Stimulated activated CD8-positive, alpha-beta memory T cell treated with anti-CD3 and anti-CD28 coated beads, Interleukin-2, amount 100 ng/mL, for 48 hours (primary cell): ENCODE measurements at regions not wholly inside any gene's neighbourhood (a gene's known extent, or its start where the extent isn't known, plus 50 kb on each side); places are given as distances from the start of the nearest gene placed in this dataset.
"Not testable (repeated sequence)": the region's sequence is repeated elsewhere in the genome, so short reads cannot be mapped to it uniquely, and the experiment has no call there.

Experiments used
- DNase-seq, 2 donors: peaks; one replicate each; pipeline ENCODE4 v3.0.0-alpha.2; 2020; ENCODE audit warnings: low read depth in 2 of 2

DNA sequence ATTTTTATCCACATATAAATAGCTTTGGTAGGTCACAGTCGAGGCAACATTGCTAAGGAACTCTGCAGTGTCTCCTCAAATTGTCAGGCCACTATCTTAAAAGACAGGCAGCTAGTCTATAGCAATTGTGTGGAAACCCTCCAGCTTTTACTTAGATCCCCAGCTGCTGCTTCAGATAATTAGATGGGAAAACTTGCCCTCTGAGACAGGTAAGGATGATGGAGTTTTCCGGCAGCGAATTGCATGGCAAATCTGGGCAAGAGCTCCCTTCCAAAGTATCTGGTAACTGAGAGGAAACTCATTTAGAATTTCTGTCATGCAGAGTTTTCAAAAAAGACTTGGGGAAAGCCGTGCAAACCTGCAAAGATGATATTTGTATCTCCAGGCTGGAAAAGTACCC, 886.2 kb downstream of the UQCRFS1 start:
- DNase-seq: no peak

DNA sequence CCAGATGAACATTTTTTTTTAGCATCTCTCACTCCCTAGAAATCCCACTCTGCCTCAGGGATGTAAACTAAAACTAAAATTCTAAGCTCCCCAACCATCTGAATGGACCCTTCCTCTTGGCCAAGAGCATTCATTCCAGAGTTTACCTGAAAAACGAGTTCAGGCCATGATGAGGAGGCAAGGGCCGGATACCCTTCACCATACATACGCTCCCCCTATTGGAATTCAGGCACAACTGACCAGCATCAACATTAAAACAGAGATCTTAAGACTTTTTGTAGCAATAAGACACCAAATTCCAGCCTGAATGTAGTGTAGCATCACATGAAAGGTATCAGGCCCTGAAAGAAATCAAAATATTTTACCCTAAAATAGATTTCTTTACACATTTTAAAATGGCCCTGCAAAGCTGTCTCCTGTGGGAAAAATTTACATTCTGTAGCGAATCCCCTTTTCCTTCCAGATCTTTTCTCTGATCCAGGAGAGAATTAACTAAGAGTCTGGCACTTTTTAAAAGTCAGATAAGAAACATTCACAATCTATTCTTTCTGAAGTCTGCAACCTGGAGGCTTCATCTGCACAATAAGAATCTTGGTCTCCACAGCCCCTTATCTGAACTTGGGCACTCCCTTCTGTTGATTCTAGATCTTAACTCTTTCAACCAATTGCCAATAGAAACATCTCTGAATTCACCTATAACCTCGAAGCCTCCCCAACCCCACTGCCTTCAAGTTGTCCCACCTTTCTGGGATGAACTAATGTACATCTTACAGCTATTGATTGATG, 888.5 kb downstream of the UQCRFS1 start:
- no peak for DNase-seq

DNA sequence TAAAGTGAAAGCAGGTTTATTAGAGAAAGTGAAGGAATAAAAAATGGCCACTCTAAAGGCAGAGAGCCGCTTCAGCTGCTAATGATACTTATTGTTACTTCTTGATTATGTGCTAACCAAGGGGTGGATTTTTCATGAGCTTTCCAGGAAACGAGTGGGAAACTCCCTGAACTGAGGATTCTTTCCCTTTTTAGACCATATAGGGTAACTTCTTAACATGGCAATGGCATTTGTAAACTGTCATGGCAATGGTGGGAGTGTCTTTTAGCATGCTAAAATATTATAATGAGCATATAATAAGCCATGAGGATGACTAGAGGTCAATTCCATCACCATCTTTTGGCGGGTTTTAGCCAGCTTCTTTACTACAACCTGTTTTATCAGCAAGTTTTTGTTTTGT, 890.0 kb downstream of the UQCRFS1 start:
- no peak for DNase-seq

DNA sequence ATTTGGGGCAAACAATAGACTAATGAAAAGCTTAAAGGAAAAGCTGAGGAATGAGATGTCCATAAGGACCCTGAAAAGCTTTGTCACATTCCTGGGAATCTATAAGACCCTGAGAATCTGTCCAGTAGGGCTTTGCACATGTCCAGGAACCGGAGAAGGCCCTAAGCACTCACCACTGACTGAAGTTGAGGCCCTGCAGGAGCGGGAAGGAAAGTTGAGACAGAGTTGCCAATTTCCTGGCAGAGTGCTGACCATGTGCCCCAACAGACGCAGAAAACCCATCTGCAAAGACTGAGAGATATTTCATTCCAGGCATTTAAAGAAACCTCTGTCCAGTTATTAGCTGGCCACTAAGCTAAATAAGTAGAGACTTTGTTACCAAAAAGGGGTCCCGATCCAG, 890.5 kb downstream of the UQCRFS1 start:
- DNase-seq: no peak

DNA sequence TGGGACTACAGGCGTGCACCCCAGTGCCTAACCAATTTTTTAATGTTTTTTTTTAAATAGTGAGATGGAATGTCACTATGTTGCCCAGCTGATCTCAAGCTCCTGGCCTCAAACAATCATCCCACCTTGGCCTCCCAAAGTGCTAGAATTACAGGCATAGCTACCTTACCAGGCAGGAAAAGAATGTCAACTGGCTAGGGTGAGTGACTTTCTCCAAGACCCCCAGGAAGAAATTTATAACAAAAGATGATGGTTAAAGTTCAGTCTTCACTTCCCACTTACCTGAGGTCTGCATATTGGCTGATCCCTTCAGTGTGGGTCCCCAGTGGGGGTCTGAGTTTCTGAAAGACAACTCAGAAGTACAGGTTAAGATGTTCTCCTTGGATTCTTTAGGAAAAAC, 893.0 kb downstream of the UQCRFS1 start:
- DNase-seq: no peak

DNA sequence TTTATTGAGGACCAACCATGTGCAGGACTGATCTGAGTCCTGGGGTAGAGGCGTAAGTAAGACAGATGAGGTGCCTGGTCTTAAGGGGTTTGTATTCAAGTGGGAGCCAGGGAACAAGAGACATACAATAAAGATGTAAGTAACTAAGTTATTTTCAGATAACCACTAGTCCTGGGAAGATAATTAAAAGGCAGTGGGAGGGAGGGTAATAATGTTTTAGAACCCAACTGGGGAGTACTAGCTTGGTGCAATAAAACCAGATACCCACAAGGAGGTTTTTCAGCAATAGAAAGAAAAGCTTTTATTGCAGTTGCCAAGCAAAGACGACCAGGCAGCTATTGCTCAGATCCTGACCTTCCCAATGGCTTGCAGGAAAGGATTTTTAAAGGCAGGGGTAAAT, 893.7 kb downstream of the UQCRFS1 start:
- DNase-seq: no peak

DNA sequence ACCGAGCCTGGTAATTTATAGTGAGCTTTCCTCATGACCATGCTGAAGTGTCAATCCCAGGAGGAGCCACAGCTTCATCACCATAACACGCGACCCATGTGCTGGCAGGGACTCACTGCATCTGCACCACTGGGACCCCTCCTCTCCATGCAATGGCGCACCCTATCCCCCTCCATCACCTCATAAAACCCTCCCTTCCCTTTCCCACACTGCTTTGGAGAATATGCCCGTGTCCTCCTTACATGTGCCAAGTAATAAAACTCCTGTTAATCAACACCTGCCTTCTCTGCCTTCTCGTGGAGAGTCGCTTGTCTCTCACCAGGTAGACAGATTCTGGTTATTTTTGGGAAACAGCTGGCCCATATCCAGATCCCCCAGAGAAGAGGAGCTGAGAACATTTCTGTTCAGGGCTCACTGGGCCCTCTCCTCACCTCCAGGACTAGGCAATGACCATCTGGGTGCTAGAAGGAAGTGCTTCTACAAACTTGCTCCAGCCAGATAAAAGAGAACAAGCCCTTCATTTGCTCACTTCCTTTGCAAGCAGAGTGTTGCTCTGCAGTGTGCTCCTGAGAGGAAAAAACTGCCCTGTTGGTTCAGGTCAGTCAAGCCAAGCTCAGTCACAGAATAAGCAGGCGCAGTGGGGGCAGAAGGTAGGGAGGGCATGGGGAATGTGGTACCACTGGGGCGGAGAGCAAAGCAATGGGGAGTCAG, 894.3 kb downstream of the UQCRFS1 start:
- no peak for DNase-seq

DNA sequence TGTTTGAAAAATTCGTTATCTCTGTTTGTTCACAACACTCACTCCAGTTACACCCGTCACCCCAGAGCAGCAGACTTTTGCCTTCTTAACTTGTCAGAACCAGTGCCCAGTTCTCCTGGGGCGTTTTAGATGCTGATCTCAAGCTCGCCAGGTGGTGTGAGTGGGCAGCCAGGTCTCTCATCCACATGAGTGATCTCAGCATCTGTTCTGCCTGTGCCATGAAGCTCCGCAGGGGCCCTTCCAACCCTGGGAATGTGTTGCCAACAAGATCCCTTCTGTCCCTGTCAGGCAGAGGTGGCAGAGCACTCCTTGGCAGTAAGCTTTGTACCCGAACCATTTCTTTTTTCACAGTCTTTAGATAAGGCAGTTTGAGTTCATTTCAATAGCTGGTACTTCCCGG, 896.5 kb downstream of the UQCRFS1 start:
- DNase-seq: no peak

DNA sequence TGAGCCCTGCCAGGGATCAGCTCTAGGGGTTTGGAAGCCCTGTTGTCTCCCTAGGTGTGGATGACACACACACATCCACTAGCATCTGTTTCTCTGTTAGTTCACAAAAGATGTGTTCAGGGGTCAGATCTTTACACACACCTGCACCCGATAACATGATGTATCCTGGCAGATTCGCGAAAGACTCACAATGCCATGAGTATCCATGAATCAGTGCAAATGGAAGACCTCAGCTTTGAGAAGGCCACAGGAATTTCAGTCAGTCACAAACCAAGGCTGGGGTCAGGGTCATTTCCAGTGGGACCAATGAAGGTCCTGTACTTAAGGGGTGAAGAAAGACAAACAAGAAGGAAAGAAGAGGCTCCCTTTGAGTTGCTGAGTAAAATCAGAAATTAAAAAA, 898.2 kb downstream of the UQCRFS1 start:
- no peak for DNase-seq

DNA sequence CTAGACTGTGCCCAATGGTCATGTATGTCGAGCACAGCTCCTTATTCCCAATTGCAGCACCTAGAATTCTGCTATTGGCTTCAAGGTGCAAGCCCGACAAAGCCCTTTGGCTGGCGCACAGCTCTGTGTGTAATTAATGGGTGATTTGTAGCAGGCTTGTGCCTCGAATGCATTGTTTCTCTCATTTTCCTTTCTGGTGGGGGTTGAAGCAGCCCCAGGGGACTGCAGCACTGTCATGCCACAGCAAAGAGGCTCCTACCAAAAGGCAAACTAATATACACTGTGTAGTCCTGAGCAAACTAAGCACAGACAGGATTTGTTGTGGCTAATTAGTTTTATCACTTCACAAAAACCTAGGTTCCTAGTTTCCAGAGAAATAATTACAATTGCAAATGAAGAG, 898.7 kb downstream of the UQCRFS1 start:
- no peak for DNase-seq

DNA sequence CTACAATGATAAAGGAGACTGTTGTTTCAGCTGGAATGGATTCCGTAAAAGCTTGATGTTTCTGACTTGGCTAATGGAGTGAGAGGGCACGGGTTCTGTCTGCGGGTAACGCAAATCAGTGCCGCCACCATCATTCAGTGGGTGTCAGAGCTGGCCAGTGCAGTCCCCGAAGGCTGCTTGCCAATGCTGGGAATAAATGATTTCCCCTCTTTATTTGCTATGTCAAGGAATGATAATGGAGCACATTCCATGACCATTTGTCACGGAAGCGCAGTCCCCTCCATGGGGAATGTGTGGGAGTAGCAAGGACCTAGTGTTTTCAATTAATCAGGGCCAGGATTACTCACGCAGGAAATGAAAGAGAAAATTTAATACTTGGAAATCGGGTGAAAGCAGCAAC, 899.3 kb downstream of the UQCRFS1 start:
- no peak for DNase-seq

DNA sequence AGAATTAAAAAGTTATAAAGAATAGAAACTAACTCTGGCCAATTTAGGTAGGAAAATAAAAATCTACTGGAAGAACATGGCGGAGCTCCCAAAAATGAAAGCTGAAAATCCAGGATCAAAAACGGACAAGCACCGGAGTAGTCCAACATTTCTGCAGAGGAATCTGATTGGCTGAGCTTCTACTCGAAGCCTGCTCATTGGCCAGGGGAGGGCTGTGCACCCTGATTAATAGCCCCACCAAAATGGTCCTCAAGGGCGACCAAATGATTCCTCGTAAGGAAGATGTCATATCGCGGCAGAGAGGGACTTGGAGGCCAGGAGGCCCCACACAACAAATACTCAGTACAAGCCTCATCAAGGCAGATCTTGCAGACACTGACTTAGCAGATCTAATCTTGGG, 900.7 kb downstream of the UQCRFS1 start:
- no peak for DNase-seq

DNA sequence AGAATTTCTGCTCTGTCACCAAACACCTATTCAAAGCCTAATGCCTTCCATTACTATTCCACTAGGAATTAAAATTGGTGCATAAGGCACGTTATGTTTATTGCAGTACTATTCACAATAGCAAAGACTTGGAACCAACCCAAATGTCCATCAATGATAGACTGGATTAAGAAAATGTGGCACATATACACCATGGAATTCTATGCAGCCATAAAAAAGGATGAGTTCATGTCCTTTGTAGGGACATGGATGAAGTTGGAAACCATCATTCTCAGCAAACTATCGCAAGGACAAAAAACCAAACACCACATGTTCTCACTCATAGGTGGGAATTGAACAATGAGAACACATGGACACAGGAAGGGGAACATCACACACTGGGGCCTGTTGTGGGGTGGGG, 902.1 kb downstream of the UQCRFS1 start:
- not testable (repeated sequence) for DNase-seq

DNA sequence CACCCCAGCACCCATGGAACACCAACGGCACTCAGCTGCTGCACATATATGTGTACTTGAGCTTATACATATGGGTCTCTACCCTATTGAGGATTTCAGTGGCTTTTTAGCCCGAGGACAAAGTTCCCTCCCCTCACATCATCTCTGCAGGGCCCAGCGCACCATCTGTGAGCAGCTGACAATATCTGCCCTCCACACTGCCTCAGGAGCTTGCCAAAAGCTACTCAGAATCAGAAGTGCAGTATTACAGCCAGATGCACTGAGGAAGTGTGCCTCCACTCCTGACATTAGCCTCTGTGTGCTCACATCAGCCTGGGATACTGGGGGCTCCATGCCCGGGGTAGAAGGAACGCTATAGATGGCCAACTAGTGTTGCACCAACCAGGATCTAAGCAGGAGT, 903.9 kb downstream of the UQCRFS1 start:
- no peak for DNase-seq

DNA sequence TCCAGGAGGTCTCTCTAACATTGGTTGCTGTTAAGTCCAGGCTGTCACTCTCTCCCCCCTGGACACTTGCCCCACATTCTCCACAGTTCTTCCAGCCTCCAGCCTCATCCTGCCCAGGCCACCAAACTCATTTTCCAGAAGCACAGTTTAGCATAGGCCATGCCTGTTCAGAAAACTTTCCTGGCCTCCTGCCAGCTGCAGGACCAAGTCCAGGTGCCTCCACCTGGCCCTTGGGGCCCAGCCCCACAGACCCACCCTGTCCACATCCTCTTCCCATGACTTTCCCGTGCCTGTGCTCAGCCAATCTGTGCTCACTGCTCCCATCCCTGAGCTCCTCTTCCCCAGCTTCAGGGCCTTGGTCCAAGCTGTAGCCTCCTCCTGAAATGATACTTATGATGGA, 905.0 kb downstream of the UQCRFS1 start:
- DNase-seq: no peak

DNA sequence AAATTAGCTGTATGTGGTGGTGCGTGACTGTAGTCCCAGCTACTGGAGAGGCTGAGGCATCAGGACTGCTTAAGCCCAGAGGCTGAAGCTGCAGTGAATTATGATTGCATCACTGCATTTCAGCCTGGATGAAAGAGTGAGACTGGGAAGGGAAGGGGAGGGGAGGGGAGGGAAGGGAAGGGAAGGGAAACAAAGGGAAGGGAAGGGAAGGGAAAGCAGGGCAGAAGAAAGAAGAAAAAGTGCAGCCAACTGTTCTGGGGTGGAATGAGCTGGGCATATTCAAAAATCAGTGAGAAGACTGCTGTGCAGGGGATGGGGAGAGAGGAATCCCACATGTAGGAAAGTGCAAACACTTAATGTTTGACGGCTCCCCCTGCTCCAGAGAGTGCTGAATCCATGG, 905.5 kb downstream of the UQCRFS1 start:
- DNase-seq: no peak

DNA sequence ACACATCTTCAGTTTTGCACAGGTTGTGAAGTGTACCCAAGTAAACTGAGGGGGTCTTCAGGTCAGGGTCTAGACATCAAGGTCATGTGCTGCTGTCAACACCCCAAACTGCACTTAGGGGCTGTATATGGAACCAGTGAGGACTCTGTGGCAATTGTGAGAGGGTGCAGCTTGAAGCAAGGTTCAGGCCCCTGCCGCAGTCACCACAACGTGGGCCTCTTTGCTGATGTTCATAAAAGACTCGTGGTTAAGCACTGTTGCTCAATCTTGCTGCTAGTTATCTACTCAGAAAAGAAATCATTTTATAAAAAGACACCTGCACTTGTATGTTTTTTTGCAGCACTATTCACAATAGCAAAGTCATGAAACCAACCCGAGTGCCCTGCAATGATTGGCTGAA, 907.4 kb downstream of the UQCRFS1 start:
- no peak for DNase-seq

DNA sequence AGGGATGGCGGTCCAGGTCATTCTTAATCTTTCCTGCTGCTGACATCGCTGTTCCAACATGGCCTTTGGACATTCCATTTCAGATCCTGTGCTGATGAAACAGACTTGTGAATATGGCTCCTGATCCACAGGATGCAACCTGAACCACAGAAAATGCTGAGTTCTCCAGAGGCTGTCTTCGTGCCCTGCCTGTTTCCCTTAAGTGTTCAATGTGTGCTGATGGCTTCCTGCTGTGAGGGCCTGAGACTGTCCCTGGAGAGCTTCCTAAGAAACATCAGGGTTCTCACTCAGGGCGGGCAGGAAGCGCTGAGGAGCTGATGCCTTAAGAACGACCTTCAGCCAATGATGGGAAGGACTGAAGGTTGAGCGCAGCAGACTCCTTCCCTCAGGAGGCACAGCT, 909.4 kb downstream of the UQCRFS1 start:
- no peak for DNase-seq

DNA sequence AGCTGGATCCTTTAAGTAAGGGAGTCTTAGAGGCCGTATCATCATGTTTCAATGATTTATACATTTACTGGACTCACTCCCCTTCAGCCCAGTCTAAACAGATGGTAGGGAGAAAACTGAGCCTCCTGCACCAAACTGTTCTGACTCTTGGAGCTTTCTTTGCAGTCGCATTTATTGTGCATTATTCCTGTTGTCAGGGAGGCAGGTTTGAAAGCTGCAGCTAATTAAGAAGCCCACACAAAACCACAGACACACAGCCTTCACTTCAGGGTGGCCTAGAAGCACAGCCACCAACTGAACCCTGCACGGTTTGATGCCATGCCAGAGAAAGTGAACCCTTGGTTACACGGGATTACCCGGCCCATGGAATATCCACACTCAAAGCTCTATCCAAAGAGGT, 911.0 kb downstream of the UQCRFS1 start:
- DNase-seq: no peak

DNA sequence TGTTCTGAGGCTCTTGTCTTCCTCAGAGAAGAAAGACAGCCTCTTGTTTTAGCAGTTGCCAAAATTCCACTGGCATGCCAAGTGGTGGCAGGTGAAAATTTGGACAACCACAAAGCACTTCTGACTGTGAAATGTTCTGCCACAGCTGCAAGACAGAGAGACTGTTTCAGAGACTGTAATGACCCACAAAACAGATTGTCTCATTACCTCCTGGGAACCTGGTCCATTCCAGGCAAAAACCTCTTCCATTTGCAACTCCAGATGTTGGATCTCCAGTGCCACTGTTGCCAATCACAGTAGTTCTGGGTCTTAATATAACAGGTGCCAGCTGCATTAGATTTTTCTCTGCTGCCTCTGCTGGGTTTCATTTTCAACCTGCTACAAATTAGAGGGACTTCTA, 911.5 kb downstream of the UQCRFS1 start:
- DNase-seq: no peak

DNA sequence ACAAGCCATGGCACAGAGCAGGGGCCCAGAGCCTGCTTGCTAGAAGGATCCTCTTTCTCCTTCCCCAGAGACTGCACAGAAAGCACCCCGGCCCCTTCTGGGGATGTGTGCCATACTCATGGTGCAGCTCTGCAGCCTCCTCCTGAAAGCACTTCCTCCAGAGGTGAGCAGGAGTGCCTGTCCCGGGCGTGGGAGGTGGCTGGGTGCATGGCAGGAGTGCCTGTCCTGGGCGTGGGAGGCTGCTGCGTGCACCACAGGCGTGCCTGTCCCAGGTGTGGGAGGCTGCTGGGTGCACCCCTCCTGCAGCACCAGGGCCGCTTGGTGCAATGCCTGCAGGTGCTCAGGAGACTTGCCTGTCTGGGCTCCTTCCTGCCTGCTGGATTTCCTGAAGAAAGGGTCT, 913.3 kb downstream of the UQCRFS1 start:
- no peak for DNase-seq

DNA sequence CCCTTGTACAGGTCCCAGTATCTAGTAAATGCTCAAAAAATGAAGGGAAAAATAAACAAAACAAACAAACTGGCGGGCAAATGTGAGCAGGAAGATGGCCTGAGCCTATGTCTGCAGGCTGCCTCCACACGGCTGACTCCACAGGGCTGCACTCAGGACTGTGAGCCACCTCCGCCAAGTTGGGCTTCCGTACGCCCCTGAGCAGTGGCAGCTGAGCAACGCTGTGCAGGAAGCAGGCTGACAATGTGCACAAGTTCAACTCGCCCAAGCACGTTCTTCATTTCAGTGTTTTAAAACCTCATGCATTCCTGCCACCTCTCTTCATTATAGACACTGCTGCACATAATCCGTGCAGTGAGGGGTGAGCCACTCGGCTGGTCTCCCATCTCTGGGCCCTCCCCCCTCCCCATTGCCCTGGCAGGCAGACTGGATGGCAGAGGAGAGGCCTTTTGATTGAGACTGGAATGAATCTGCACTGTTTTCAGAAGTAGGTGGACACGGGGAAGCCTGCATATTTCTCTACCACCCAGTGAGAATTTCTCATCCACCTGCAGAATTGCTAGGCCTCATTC, 915.3 kb downstream of the UQCRFS1 start:
- no peak for DNase-seq

DNA sequence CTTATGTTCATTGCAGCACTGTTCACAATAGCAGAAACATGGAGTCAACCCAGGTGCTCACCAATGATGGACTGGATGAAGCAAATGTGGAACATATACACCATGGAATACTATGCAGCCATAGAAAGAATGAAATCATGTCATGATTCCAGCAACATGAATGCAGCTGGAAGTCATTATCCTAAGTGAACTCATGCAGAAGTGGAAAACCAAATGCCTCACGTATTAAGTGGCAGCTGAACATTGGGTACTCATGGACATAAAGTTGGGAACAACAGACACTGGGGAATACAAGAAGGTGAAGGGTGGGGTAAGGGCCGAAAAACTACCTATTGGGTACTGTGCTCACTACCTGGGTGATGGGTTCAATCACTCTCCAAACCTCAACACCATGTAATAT, 915.9 kb downstream of the UQCRFS1 start:
- no peak for DNase-seq
